Endothelial cell of umbilical vein (primary cell): ENCODE measurements at regions not wholly inside any gene's neighbourhood (a gene's known extent, or its start where the extent isn't known, plus 50 kb on each side); places are given as distances from the start of the nearest gene placed in this dataset.

Experiments
- BruUV-seq: library from RNA; stranded (reverse); fragments of 400-500 nt; replicated peaks from 2 replicates; lab custom pipeline; 2021; lab: Mats Ljungman, UMichigan
- CTCF ChIA-PET: fragments of 300-600, 350-600 bp; sonication (Branson Sonifier 250); formaldehyde crosslinking; loops from one replicate; lab custom pipeline; 2021; ENCODE audit warnings: antibody characterized with exemption, inconsistent platforms; lab: Charles Lee
- POLR2A ChIA-PET: fragments of 300-600, 350-600 bp; sonication (Branson Sonifier 250); formaldehyde crosslinking; loops from one replicate; lab custom pipeline; 2021; ENCODE audit warnings: antibody characterized with exemption, inconsistent platforms; lab: Charles Lee
- DNase-seq: peaks from one replicate; pipeline ENCODE4 v3.0.0-alpha.2; 2011; ENCODE audit warnings: low read depth, low spot score
- FAIRE-seq: peaks from 2 replicates; lab custom pipeline; 2011; peaks lifted over from hg19 to GRCh38; lab: Jason Lieb, UNC
- H2AFZ ChIP-seq: 2 replicates; pipeline ENCODE4 v1.6.0; 2012; ENCODE audit warnings: low read depth, low read length, control low read depth, inconsistent platforms
- H3K27ac ChIP-seq: 2 replicates; pipeline ENCODE4 v1.5.1; 2011; ENCODE audit warnings: low read depth, mild to moderate bottlenecking, control low read depth, low read length, moderate library complexity; ENCODE audit not compliant: insufficient read depth
- H3K27me3 ChIP-seq, 2 experiments: 2 replicates each; pipeline versions ENCODE4 v1.6.0 to v1.6.1; 2011; ENCODE audit warnings: low read length in 2 of 2, mixed read lengths in 1 of 2; ENCODE audit not compliant: control insufficient read depth in 2 of 2, insufficient read depth in 2 of 2
- H3K36me3 ChIP-seq, 2 experiments: 2 replicates in 1 of 2; 3 replicates in 1 of 2; pipeline ENCODE4 v1.5.1; 2011; ENCODE audit warnings: low read length in 2 of 2, mild to moderate bottlenecking in 1 of 2, moderate library complexity in 1 of 2; ENCODE audit not compliant: control insufficient read depth in 2 of 2, insufficient read depth in 2 of 2; ENCODE audit errors: extremely low read depth in 1 of 2
- H3K4me1 ChIP-seq: 3 replicates; pipeline ENCODE4 v1.5.1; 2011; ENCODE audit warnings: mild to moderate bottlenecking, low read length; ENCODE audit not compliant: control insufficient read depth, insufficient read depth; ENCODE audit errors: extremely low read depth
- H3K4me2 ChIP-seq: 2 replicates; pipeline ENCODE4 v1.6.1; 2011; ENCODE audit warnings: low read length, control low read depth, mixed read lengths; ENCODE audit not compliant: insufficient read depth
- H3K4me3 ChIP-seq, 3 experiments: fragments of 200-600 bp in 1 of 3; sonication (generic), shearing (Covaris generic) in 1 of 3; replicated peaks in 1 of 3; 2 replicates each; pipeline ENCODE4 v1.5.1; 2011 to 2016; ENCODE audit warnings: control low read depth in 3 of 3, low read length in 3 of 3, mild to moderate bottlenecking in 2 of 3, inconsistent platforms in 1 of 3, low read depth in 1 of 3, moderate library complexity in 1 of 3; ENCODE audit not compliant: insufficient read depth in 1 of 3
- H3K79me2 ChIP-seq: 2 replicates; pipeline ENCODE4 v1.6.0; 2012; ENCODE audit warnings: low read length, inconsistent platforms; ENCODE audit not compliant: control insufficient read depth, insufficient read depth
- H3K9ac ChIP-seq: replicated peaks from 2 replicates; pipeline ENCODE3; 2011; ENCODE audit warnings: low read length, control low read depth; ENCODE audit not compliant: insufficient read depth; ENCODE audit errors: extremely low read depth
- H3K9me1 ChIP-seq: replicated peaks from 3 replicates; pipeline ENCODE4 v1.6.0; 2011; ENCODE audit warnings: mild to moderate bottlenecking, low read length; ENCODE audit not compliant: control insufficient read depth, insufficient read depth; ENCODE audit errors: extremely low read depth
- H3K9me3 ChIP-seq: replicated peaks from 2 replicates; pipeline ENCODE4 v1.5.1; 2012; ENCODE audit warnings: low read length, inconsistent platforms; ENCODE audit not compliant: control insufficient read depth, insufficient read depth
- H4K20me1 ChIP-seq: replicated peaks from 2 replicates; pipeline ENCODE3; 2011; ENCODE audit warnings: mild to moderate bottlenecking, low read length; ENCODE audit not compliant: control insufficient read depth, insufficient read depth; ENCODE audit errors: extremely low read depth
- EZH2 ChIP-seq: IDR thresholded peaks from 2 replicates; pipeline ENCODE4 v1.6.1; 2012; ENCODE audit warnings: borderline replicate concordance, low read depth, mild to moderate bottlenecking, moderate library complexity, low read length, inconsistent platforms; ENCODE audit not compliant: severe bottlenecking
- FOS ChIP-seq: IDR thresholded peaks from 2 replicates; pipeline ENCODE4 v1.6.1; 2011; ENCODE audit warnings: mild to moderate bottlenecking, low read length, moderate library complexity, borderline replicate concordance; ENCODE audit not compliant: insufficient read depth
- GATA2 ChIP-seq: IDR thresholded peaks from 2 replicates; pipeline ENCODE4 v1.7.0; 2011; ENCODE audit warnings: low read depth, mild to moderate bottlenecking, moderate library complexity, mixed read lengths, low read length; ENCODE audit not compliant: insufficient read length, insufficient read depth
- JUN ChIP-seq: IDR thresholded peaks from 2 replicates; pipeline ENCODE4 v1.6.1; 2011; ENCODE audit warnings: borderline replicate concordance, low read depth; ENCODE audit not compliant: insufficient read length, insufficient read depth
- MYC ChIP-seq: IDR thresholded peaks from one replicate; pipeline ENCODE4 v1.6.1; 2011; ENCODE audit warnings: mild to moderate bottlenecking, low read depth, low read length
- POLR2A ChIP-seq: IDR thresholded peaks from 2 replicates; pipeline ENCODE4 v1.6.1; 2012; ENCODE audit warnings: low read depth, mild to moderate bottlenecking, control low read depth, low read length
- POLR2AphosphoS5 ChIP-seq: IDR thresholded peaks from 2 replicates; pipeline ENCODE4 v1.6.1; 2012; ENCODE audit warnings: low read depth, mild to moderate bottlenecking, control low read depth, low read length, moderate library complexity; ENCODE audit not compliant: insufficient read depth
- dilution Hi-C: fragments of 300-500 bp; cut with MboI; formaldehyde crosslinking; loops from one replicate; pipeline ENCODE4 v1.15.0; 2019; ENCODE audit warnings: low sequenced_read_pairs; ENCODE audit not compliant: extremely low pct_ligation_motif_present
- intact Hi-C: fragments of 100-400 bp; cut with micrococcal nuclease; formaldehyde crosslinking; loops from one replicate; pipeline ENCODE4 v1.10.0; 2022
- TF ChIP-seq, protein P1 (sequence below): IDR thresholded peaks from 2 replicates; pipeline ENCODE4 v1.6.1; 2011; ENCODE audit not compliant: insufficient read depth, insufficient read length
- TF ChIP-seq, protein P2 (sequence below), 2 donors: IDR thresholded peaks; 1 replicate in 1 of 2; 2 replicates in 1 of 2; pipeline ENCODE4 v1.5.1; 2011; ENCODE audit warnings: low read length in 2 of 2, mild to moderate bottlenecking in 2 of 2, moderate library complexity in 2 of 2, control low read depth in 1 of 2, inconsistent platforms in 1 of 2, low read depth in 1 of 2; ENCODE audit not compliant: insufficient read depth in 1 of 2; ENCODE audit errors: extremely low read depth in 1 of 2

DNA sequence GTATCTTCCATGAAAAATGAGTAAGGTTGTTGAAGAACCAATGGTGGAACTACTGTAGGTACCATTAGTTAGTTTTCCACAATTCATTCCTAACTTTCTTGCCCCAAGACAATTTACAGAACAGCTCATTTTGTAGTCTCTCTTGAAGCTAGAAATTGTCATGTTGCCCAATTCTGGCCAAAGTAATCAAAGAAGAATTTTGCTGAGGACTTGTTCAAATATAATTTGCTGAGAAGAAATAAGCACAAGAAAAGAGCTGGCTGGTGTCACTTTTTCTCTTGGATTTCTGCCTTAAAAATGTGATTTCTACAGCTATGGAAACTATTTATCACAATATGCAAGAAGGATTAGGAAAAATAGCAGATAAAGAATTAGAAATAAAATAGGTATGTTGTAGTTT, 199.2 kb upstream of the SEMA3A start:
- Histone ChIP-seq H3K4me1 (no peaks in the 10 kb centered on the region), H3K9ac (no peak overlapping the region), H3K27me3 (no peaks in the 10 kb centered on the region), H3K79me2 (no peaks in the 10 kb centered on the region), H3K9me1 (no peaks in the 10 kb centered on the region), H3K4me2 (no peak overlapping the region), H3K4me3 (no peak overlapping the region), H2AFZ (no peak overlapping the region), H3K36me3 (no peaks in the 10 kb centered on the region), H3K27ac (no peak overlapping the region), H4K20me1 (no peaks in the 10 kb centered on the region), H3K9me3 (no peaks in the 10 kb centered on the region)
- no TSS peak for BruUV-seq
- DNase-seq (no peak), FAIRE-seq (no peak)
- ChIA-PET CTCF (interaction anchor here (0.7 to 1.4 kb wide), 2 partner anchors 18 to 19 kb away, joined by 3 read pairs; no protein-coding TSS in a partner anchor), POLR2A (no interaction called here)
- TF ChIP-seq, protein P1, sequence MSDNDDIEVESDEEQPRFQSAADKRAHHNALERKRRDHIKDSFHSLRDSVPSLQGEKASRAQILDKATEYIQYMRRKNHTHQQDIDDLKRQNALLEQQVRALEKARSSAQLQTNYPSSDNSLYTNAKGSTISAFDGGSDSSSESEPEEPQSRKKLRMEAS, result no peak
- TF ChIP-seq EZH2 (no peak), POLR2A (no peak), POLR2AphosphoS5 (no peak), GATA2 (no peak), MYC (no peak), FOS (no peak), JUN (no peak)
- TF ChIP-seq, protein P2, sequence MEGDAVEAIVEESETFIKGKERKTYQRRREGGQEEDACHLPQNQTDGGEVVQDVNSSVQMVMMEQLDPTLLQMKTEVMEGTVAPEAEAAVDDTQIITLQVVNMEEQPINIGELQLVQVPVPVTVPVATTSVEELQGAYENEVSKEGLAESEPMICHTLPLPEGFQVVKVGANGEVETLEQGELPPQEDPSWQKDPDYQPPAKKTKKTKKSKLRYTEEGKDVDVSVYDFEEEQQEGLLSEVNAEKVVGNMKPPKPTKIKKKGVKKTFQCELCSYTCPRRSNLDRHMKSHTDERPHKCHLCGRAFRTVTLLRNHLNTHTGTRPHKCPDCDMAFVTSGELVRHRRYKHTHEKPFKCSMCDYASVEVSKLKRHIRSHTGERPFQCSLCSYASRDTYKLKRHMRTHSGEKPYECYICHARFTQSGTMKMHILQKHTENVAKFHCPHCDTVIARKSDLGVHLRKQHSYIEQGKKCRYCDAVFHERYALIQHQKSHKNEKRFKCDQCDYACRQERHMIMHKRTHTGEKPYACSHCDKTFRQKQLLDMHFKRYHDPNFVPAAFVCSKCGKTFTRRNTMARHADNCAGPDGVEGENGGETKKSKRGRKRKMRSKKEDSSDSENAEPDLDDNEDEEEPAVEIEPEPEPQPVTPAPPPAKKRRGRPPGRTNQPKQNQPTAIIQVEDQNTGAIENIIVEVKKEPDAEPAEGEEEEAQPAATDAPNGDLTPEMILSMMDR (IDR thresholded peaks at IDR 0.05; ENCODE audit: extremely low read depth in 1 of 2, insufficient read depth in 1 of 2, low read depth in 1 of 2, low read length in 2 of 2), result no peak
- intact Hi-C loops (no loop called here), dilution Hi-C loops (no loop called here)
